Sciatic nerve (tissue), 2 donors: ENCODE measurements at regions not wholly inside any gene's neighbourhood (a gene's known extent, or its start where the extent isn't known, plus 50 kb on each side); places are given as distances from the start of the nearest gene placed in this dataset.
"Not testable (repeated sequence)": the region's sequence is repeated elsewhere in the genome, so short reads cannot be mapped to it uniquely, and the experiment has no call there.

Experiments
- ATAC-seq: fragments of 200-7000 bp; cut with Tn5 transposase; one replicate; pipeline ENCODE4 v1.9.1; 2020; ENCODE audit warnings: mild to moderate bottlenecking, moderate library complexity
- DNase-seq: peaks from one replicate; pipeline ENCODE4 v3.0.0-alpha.2; 2020; ENCODE audit warnings: low spot score
- intact Hi-C: fragments of 100-400 bp; cut with DNase I; formaldehyde crosslinking; loops from one replicate; pipeline ENCODE4 v1.14.2; 2022
- donor health status: DM: no; HTN: no; CAD: no.
- donor health status: DM: no; HTN: no; CAD: no.

DNA sequence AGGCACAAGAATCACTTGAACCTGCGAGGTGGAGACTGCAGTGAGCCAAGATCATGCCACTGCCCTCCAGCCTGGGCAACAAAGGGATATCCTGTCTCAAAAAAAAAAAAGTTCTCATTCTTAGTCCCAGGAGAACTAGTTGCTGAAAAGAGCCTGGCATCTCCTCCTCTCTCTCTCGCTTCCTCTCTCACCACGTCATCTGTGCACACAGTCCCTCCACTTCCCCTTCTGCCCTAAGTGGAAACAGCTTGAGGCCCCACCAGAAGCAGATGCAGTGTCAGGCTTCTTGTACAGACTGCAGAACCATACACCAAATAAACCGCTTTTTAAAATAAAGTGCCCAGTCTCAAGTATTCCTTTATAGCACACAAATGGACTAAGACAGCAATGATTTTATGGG is 175.3 kb downstream of the NPIPA8 start:
- ATAC-seq, DNase-seq, intact Hi-C loops: not testable (repeated sequence)

DNA sequence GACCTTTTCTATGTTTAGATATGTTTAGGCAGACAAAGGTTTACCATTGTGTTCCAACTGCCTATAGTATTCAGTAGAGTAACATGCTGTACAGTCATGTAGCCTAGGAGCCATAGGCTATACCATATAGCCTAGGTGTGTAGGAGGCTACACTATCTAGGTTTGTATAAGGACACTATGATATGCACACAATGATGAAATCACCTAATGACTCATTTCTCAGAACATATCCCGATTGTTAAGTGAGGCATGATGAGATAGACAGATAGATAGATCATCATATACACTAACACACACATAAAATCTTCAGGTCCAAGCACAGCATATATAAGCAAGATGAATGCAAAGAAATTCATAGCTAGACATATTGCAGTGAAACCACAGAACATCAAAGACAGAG is 177.4 kb downstream of the NPIPA8 start:
- DNase-seq, ATAC-seq, intact Hi-C loops: not testable (repeated sequence)

DNA sequence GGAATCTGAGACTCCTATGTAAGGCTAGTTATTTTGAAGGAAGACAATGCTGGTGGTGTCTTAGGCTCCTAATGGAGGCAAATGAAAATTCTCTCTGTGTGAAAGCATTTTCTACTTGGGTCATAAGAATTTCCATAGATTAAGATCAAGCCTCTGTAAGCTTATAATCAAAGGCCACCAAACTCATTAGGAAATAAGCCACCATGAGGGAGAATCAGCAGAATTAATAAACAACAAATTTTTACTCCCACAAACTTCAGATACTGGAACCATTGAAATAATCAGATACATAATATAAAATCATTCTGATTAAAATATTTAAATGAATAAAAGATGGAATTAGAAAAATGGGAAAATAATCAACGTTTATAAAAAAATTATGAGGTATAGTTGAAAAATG is 178.7 kb downstream of the NPIPA8 start:
- ATAC-seq, intact Hi-C loops: not testable (repeated sequence)

DNA sequence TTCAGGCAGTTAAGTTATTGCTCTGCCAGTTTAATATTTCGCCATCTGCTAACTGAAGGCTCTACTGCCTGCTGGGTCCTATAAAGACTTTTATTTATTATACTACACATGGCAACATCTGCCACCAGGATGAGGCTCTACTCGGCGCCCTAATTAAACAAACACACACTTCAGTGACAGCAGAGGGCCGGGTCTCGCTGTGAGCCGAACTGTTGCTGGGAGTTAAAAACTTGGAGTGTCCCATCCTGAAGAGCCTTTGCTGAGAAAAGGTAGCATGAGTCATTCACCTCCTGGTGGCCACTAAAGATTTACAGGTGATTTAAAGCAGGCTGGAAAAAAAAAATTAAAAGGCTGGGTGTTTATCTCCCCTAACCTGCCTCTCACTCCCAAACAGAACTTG is 183.7 kb downstream of the NPIPA8 start:
- intact Hi-C loops, ATAC-seq, DNase-seq: not testable (repeated sequence)

More for the DNA sequence above, 178.7 kb downstream of the NPIPA8 start:
- DNase-seq: not testable (repeated sequence)

DNA sequence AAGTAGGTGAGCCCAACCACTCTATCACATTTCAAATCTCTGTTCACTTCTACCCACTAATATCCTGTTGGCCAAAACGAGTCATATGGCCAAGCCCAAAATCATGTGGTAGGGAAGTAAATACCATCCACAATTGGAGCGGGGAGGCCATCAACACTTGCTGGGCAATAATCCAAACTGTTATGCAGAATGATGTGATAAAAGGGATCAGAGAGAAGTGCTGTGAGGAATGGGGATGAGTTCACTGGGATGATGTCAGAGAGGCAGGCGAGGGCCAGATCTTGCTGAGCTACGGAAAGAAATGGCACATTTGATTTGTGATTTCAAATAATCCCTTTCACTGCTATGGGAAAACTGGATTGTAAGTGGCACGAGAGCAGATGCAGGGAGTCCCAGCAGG is 188.4 kb downstream of the NPIPA8 start:
- intact Hi-C loops, DNase-seq, ATAC-seq: not testable (repeated sequence)

DNA sequence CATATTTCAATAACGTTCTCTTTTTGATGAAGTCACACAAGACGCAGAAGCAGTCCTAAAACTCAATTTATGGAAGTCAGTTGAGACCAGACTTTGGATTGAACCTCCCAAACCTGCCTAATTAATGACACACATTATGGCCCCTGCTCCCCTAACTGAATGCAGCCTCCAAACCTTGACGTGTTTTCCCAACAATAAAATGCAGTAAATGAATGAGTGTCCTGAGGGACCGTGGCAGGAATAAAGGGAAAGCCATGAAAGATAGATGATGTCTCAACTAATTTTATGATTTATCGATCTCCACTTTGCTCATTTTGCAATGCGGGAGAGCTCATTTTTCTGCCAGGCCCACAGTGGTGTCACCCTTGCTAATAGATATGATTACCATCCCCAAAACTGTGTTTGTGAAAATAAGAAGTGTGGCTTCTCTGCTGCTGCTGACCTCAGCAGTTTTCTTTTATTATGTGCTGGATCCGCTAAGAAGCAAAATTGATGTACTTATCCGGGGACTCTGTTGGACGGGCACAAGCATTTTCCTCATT is 189.9 kb downstream of the NPIPA8 start:
- ATAC-seq, DNase-seq, intact Hi-C loops: not testable (repeated sequence)

DNA sequence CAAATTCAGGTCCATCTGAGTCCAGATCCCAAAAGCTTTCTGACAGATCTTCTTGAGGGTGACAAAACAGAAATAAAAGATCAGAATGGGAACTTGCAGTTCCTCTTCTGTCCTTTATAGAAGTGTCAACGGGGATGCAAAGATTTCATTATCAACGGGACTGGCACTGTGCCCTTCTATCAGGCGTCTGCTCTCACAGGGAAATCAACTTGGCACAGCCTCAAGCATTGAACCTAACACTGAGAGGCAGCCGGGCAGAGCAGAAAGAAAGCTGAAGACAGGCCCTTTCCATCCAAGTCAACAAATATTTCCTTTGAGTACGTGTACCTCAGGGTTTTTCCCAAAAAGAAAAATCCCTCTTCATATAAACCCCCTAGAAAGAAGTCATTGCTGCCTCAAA is 194.5 kb downstream of the NPIPA8 start:
- intact Hi-C loops, ATAC-seq, DNase-seq: not testable (repeated sequence)

DNA sequence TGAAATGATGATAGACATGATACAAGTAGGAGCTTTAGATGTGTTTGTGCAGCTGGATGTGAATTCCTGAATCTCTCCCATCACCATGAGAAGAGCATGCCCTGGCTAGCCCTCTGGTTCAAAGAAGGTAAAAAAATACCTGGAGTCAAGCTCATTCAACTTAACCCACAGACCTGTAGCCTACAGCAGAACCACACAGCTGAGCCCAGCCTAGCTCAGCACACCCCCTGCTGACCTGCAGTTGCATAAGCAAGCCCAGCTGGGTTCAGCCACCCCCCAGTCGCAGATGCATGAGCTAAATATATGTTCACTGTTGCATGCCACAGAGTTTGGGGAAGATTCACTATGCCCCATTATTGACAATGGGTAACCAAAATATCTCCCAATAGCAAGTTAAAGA is 200.2 kb downstream of the NPIPA8 start:
- intact Hi-C loops, ATAC-seq, DNase-seq: not testable (repeated sequence)

DNA sequence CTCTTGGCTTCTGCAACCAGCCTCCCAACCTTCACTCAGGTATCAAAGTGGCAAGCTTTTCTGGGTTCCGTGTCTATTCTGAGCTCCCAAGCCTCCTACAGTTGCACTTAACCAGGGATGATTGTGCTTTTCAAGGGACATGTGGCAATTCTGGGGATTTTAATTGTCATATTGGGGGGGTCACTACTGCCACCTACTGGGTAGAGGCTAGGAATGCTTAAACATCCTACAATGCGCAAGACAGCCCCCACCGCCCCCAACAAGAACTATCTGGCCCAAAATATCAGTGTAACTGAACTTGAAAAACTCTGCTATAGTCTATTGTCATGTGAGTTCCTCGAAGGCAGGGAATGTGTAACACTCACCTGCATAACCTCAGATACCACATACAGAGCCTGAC is 201.5 kb downstream of the NPIPA8 start:
- ATAC-seq, DNase-seq, intact Hi-C loops: not testable (repeated sequence)

DNA sequence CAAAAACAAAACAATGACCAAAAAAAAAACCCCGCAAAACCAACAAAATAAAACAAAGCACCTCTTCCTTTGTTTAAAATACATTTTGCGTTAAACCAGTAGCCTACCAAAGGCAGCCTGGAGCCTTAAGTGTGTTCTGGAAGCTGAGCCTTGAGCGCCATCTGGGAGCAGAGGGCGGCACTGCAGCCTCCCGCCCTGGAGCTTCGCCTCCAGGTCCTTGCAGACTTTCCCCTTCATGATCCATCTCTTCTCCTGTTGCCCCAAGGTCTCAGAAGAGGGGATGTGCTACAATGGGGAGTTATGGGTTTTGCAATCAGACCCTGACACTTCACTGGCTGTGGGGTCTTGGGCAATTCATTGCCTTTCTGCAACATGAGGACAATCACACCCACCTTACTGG is 204.9 kb downstream of the NPIPA8 start:
- intact Hi-C loops, DNase-seq: not testable (repeated sequence)
- ATAC-seq: peak; percentile 90

DNA sequence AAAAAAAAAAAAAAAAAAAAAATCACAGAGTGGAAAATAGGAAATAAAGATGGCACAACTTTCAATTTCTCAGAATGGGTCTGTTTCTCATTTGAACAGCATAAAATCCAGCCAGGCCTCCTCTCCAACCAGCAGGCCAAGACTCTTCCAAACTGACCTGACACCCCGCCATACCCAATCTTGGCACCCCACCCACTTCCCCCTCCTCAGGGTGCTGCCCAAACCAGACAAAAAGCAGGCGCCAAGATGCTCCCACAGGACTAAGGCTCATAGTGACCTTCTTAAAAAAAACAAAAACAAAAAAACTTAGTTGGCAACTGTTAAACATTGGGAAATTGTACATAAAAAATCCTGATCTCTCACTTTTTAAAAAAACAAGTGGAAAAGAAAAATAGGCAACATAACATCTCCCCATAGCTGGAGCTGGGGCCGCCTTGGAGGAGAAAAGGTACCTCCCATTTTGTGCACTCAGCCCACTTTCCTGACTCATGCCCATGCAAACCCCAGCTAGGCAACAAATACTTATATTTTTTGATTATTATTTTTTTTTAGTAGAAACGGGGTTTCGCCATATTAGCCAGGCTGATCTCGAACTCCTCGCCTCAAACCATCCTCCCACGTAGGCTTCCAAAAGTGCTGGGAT is 205.9 kb downstream of the NPIPA8 start:
- DNase-seq, intact Hi-C loops: not testable (repeated sequence)
- ATAC-seq: peak; percentile 89

DNA sequence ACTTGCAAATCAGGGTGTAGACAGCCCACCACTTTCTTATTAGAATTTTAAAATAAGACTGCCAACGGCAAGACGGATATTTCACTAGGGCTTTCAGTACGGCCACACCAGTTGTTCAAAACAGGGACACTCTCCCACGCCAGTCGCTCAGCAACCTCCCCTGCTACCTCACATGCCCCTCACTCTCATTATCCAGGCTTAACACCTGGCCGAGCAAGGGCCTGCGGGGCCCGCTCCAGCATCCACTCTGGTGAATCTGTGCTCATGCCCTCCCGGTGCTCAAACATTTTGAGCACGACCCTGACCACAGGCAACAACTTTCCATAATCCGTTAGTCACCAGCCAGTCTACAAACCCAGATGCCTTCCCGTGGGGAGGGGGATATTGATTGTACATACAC is 209.5 kb downstream of the NPIPA8 start:
- ATAC-seq, intact Hi-C loops, DNase-seq: not testable (repeated sequence)

DNA sequence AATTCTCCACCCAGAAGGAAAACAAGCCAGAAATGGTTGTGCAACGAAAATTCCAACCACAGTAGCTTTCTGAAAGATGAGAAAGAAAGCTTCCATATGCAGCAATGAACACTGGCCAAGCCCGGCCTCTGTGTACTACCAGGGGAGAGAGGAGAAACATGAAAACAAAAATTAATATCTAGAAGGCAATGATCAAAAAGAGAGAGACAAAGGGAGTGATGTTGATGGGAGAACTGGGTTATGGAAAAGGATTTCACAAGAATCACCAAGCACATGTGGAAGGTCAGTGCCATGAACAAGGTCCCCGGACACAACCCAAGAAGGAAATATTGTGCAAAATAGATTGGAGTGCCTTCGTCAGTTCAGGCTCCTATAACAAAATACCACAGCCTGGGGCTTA is 217.4 kb downstream of the NPIPA8 start:
- intact Hi-C loops, DNase-seq: not testable (repeated sequence)
- ATAC-seq: peak; percentile 96

DNA sequence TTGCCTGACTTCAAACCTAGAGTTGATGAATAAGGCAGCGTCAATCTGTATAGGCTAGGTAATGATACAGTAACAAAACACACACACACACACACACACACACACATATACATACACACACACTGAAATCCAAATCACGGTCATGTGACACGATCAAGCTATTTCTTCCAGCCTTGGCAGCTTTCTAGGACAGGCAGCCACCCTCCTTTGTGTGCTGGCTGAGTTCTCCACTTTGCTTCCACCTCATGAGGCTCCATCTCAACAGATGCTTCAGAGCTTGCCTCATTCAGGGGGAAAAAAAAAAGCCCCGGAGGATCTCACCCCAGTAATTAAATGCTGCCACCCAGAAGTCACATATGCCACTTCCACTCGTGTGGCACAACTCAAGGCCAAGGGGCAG is 217.9 kb downstream of the NPIPA8 start:
- DNase-seq, intact Hi-C loops: not testable (repeated sequence)
- ATAC-seq: peak; percentile 51

DNA sequence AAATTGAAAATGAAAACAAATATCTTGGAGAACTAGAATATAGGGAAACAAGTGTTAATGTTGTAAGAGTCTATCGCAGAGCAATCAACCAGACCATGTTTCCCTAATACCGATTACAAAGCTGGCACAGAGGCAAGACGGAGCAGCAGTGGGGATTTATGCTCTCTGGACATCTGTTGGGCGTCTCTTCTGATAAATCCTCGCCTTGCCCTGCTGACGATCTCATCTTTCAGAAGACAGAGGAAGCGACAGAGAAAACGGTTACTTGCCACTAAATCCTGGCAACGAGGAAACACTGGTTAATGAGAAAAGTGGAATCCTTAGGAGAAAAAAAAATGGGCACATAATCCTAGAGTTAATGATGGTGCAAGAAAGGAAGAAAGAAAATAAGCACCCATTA is 218.5 kb downstream of the NPIPA8 start:
- DNase-seq, ATAC-seq, intact Hi-C loops: not testable (repeated sequence)

DNA sequence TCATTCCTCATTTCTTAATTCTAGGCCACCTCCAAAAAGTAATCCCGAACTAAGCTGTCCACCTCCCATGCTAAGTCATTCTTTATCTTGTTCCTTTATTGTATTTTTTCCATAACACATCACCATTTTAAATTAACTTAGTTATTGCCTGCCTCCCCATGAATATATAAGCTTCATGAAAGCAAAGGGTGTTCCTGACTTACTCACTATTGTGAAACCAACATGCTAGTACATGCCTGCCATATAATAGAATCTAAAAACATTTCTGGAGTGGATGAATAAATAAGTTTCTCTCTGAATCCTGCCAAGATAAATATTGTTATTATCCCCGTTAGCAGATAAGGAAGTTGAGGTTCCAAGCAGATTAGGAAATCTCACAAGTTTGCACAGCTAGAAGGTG is 232.1 kb downstream of the NPIPA8 start:
- intact Hi-C loops, ATAC-seq, DNase-seq: not testable (repeated sequence)

DNA sequence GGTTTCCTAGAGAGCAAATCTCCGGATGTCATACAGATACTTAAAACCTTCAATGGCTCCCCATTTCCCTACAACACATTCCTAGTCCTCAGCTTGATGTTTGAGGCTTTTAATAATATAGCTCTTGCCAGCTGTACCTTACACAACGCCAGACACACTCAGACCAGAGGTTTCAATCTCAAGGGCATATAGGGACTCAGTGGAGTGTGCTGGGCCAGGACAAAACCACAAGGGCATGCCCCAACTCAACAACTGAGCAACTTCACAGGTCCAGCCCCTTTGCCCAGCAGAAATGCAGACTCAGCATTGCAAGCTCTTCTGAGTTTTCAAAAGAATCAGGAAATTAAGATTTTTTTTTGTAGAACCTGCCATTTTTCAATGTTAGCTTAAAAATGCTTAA is 235.5 kb downstream of the NPIPA8 start:
- DNase-seq, intact Hi-C loops, ATAC-seq: not testable (repeated sequence)

DNA sequence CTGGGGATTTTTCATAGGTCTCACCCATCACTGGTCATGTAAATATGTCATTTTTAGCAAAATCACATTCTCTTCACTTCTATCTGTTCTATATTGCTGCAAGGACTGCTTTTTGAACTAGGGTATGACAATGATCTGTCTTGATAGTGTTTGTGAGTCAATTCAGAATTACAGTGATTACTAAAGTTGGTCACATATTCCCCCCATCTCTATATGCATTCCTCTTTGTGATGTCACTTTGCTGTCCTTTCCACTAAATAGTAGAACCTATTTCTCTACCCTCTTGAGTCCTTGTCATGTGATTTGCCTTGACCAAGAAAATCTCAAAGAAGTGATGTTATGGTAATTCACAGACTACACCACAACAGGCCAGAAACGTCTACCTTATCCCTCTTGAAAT is 243.9 kb downstream of the NPIPA8 start:
- intact Hi-C loops, ATAC-seq, DNase-seq: not testable (repeated sequence)

DNA sequence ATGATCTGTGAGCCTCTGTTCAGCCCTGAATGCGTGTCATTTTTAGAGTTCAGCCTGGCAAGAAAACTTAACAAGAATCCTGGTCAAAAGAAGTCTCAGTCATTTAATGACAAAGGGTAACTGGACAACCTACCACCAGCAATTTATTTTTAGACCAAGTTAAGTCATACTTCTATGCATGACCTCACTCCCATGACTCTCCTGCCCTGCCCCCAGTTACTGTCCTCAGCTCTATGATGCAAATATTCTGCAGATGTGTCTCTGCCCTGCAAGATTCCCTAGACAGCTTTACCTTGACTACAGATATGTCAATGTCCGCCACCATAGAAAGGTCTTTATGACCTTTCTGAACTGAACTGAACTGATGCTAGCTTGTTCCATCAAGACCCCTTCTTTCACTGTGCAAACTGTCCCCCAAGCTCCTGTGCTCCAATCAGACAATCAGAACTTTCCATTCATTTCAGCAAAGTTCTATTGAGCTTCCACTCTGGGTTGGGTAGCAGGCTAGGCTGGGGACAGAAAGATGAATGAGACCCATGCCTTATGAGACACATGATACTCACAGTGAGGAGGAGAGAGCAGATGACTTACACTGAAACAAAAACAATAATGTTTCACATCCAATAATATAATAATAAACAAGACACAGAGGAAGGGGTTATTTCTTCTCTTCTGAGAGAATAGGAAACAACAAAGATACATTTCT is 255.7 kb downstream of the NPIPA8 start:
- DNase-seq, ATAC-seq, intact Hi-C loops: not testable (repeated sequence)

DNA sequence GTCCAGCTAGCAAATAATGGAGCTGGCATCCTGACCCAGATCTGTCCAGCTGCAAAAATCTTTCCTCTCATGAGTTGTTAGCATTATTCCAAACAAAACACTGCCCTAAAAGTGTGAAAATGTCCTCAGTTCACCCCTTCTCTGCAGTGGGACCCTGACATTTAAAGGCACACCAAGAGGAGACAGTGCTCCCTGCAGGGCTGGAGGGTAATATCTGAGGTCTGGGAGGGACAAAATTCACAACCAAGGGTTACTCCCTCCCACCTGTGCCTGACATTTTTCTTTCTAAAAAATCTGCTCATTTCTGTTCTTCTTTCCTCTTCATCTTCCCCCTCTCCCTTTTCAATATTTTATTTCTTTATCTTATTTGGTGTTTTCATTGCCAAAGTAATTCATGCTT is 258.6 kb downstream of the NPIPA8 start:
- ATAC-seq, DNase-seq, intact Hi-C loops: not testable (repeated sequence)
